Thyroid gland (tissue), 4 donors: ENCODE measurements at regions not wholly inside any gene's neighbourhood (a gene's known extent, or its start where the extent isn't known, plus 50 kb on each side); places are given as distances from the start of the nearest gene placed in this dataset.

Source experiments
- CTCF ChIP-seq, 6 experiments: fragments of 200-600 bp in 3 of 6; fragments of 450-650 bp in 3 of 6; sonication (generic) in 3 of 6; IDR thresholded peaks; one replicate each; pipeline ENCODE4 v1.5.1; 2016 to 2019; ENCODE audit warnings: antibody characterized with exemption in 6 of 6, mild to moderate bottlenecking in 2 of 6, inconsistent platforms in 1 of 6, moderate library complexity in 1 of 6
- POLR2A ChIP-seq, 2 donors: fragments of 450-650 bp; IDR thresholded peaks; one replicate each; pipeline ENCODE4 v1.6.1; 2017; ENCODE audit warnings: antibody characterized with exemption in 2 of 2, mild to moderate bottlenecking in 2 of 2, moderate library complexity in 1 of 2

GRCh38 chr4:34485252-34485651 is 1759.1 kb downstream of the ARAP2 start:
- TF ChIP-seq CTCF (IDR thresholded peaks at IDR 0.05): no peak
- TF ChIP-seq POLR2A (IDR thresholded peaks at IDR 0.05): no peak
